Hepatocyte (in vitro differentiated cells): ENCODE measurements at regions not wholly inside any gene's neighbourhood (a gene's known extent, or its start where the extent isn't known, plus 50 kb on each side); places are given as distances from the start of the nearest gene placed in this dataset.
A peak's percentile ranks its signal among the peaks of the same experiment; 100 is the strongest.

Experiments
- DNase-seq: peaks from one replicate; pipeline ENCODE4 v3.0.0-alpha.2; 2016; ENCODE audit warnings: low spot score
- H2AFZ ChIP-seq: fragments of 200-600 bp; sonication (generic); 2 replicates; pipeline ENCODE4 v1.6.0; 2016; ENCODE audit warnings: antibody characterized with exemption, mild to moderate bottlenecking
- H3K27ac ChIP-seq: fragments of 200-600 bp; sonication (generic); 2 replicates; pipeline ENCODE4 v1.5.1; 2016; ENCODE audit warnings: mild to moderate bottlenecking
- H3K27me3 ChIP-seq: fragments of 200-600 bp; sonication (generic); 2 replicates; pipeline ENCODE4 v1.6.1; 2016
- H3K36me3 ChIP-seq: fragments of 200-600 bp; sonication (generic); replicated peaks from 2 replicates; pipeline ENCODE4 v1.5.1; 2016; ENCODE audit warnings: low read depth; ENCODE audit not compliant: insufficient read depth
- H3K4me1 ChIP-seq: fragments of 200-600 bp; sonication (generic); 2 replicates; pipeline ENCODE4 v1.5.1; 2016; ENCODE audit warnings: mild to moderate bottlenecking, moderate library complexity; ENCODE audit not compliant: insufficient read depth
- H3K4me2 ChIP-seq: fragments of 200-600 bp; sonication (generic); 2 replicates; pipeline ENCODE4 v1.6.0; 2016
- H3K4me3 ChIP-seq: fragments of 200-600 bp; sonication (generic); 2 replicates; pipeline ENCODE4 v1.5.1; 2016; ENCODE audit warnings: mild to moderate bottlenecking
- H3K79me2 ChIP-seq: fragments of 200-600 bp; sonication (generic); 2 replicates; pipeline ENCODE4 v1.6.0; 2017; ENCODE audit warnings: mild to moderate bottlenecking
- H3K9me2 ChIP-seq: fragments of 200-600 bp; sonication (generic); replicated peaks from 2 replicates; pipeline ENCODE4 v1.6.0; 2017; ENCODE audit warnings: mild to moderate bottlenecking; ENCODE audit not compliant: insufficient read depth
- H3K9me3 ChIP-seq: fragments of 200-600 bp; sonication (generic); 2 replicates; pipeline ENCODE4 v1.5.1; 2016; ENCODE audit warnings: low read depth, mild to moderate bottlenecking
- H4K20me1 ChIP-seq: fragments of 200-600 bp; sonication (generic); 2 replicates; pipeline ENCODE4 v1.6.0; 2016; ENCODE audit warnings: mild to moderate bottlenecking; ENCODE audit not compliant: insufficient read depth, poor library complexity, severe bottlenecking
- EZH2 ChIP-seq: fragments of 200-600 bp; sonication (generic); IDR thresholded peaks from 2 replicates; pipeline ENCODE4 v1.6.1; 2016; ENCODE audit warnings: antibody characterized with exemption, mild to moderate bottlenecking, borderline replicate concordance
- EZH2phosphoT487 ChIP-seq: fragments of 200-600 bp; sonication (generic); IDR thresholded peaks from one replicate; pipeline ENCODE4 v1.6.1; 2018; ENCODE audit warnings: antibody characterized with exemption, mild to moderate bottlenecking, low read depth, moderate library complexity; ENCODE audit not compliant: unreplicated experiment, severe bottlenecking
- WGBS: methylation state at CpG from one replicate; pipeline ENCODE4 v1.1.6; 2016; ENCODE audit warnings: low lambda C conversion rate; ENCODE audit errors: missing lambda C conversion rate; 5-methylcytosine and 5-hydroxymethylcytosine counted together
- TF ChIP-seq, protein P1 (sequence below): fragments of 200-600 bp; sonication (generic); IDR thresholded peaks from 2 replicates; pipeline ENCODE4 v1.5.1; 2016; ENCODE audit warnings: antibody characterized with exemption, mild to moderate bottlenecking; ENCODE audit not compliant: poor library complexity

DNA sequence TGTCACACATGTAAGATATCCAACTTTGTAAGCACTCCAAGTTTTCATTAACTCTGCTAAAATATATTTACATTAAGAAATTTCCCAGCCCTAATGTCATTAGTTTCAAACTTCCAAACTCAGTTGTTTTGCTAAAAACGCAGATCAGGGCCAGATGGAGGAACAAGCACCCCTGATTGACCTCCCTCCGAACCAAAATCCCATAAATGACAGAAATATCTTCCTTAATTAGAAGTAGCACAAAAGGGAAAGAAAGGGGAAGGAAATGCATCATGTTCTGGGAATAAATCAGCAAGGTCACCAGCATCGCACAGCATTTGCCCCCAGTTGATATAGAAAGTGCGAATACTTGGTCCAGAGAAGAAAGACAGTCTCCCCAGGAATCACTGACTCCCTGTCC, 61.4 kb upstream of the RUFY1 start:
- WGBS, result 74% methylated on average over 4 of the region's 4 CpGs
- Histone ChIP-seq H3K4me1 (peaks cover 3% of the 10 kb centered on the region), H3K27me3 (no peaks in the 10 kb centered on the region), H3K9me2 (no peaks in the 10 kb centered on the region), H3K4me3 (no peak overlapping the region), H2AFZ (no peak overlapping the region), H3K79me2 (no peaks in the 10 kb centered on the region), H3K27ac (no peak overlapping the region), H3K4me2 (peak overlapping the region; percentile 1), H3K36me3 (no peaks in the 10 kb centered on the region), H3K9me3 (no peaks in the 10 kb centered on the region), H4K20me1 (no peaks in the 10 kb centered on the region)
- TF ChIP-seq EZH2, result no peak
- no peak for TF ChIP-seq EZH2phosphoT487
- TF ChIP-seq, protein P1, sequence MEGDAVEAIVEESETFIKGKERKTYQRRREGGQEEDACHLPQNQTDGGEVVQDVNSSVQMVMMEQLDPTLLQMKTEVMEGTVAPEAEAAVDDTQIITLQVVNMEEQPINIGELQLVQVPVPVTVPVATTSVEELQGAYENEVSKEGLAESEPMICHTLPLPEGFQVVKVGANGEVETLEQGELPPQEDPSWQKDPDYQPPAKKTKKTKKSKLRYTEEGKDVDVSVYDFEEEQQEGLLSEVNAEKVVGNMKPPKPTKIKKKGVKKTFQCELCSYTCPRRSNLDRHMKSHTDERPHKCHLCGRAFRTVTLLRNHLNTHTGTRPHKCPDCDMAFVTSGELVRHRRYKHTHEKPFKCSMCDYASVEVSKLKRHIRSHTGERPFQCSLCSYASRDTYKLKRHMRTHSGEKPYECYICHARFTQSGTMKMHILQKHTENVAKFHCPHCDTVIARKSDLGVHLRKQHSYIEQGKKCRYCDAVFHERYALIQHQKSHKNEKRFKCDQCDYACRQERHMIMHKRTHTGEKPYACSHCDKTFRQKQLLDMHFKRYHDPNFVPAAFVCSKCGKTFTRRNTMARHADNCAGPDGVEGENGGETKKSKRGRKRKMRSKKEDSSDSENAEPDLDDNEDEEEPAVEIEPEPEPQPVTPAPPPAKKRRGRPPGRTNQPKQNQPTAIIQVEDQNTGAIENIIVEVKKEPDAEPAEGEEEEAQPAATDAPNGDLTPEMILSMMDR, result no peak
- no peak for DNase-seq

DNA sequence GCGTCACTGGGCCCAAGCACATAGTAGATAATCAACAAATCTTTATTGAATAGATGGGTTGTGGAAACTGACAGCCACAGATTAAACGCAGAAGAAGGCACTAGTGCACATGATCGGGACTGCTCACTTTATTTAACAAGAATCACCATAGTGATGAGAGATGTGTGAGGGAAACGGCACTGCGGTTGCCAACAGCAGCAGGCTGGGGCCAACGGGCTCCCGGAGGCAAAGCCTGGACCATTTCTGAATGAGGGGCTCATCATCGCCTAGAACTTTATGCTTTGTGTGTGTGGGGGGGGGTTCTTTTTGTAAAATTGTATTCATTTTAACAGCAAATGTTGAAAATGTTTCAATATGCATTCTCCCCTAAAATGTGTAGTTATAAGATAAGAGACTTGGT, 61.9 kb upstream of the RUFY1 start:
- Histone ChIP-seq H3K9me2 (no peaks in the 10 kb centered on the region), H3K79me2 (no peaks in the 10 kb centered on the region), H4K20me1 (no peaks in the 10 kb centered on the region), H3K4me1 (peaks cover 3% of the 10 kb centered on the region), H3K4me2 (peak overlapping the region; percentile 1), H3K4me3 (no peak overlapping the region), H2AFZ (no peak overlapping the region), H3K27ac (no peak overlapping the region), H3K27me3 (no peaks in the 10 kb centered on the region), H3K36me3 (no peaks in the 10 kb centered on the region), H3K9me3 (no peaks in the 10 kb centered on the region)
- WGBS, result 70% methylated on average over 8 of the region's 8 CpGs
- TF ChIP-seq EZH2 (no peak), EZH2phosphoT487 (no peak)
- TF ChIP-seq, protein P1, result no peak
- no peak for DNase-seq

DNA sequence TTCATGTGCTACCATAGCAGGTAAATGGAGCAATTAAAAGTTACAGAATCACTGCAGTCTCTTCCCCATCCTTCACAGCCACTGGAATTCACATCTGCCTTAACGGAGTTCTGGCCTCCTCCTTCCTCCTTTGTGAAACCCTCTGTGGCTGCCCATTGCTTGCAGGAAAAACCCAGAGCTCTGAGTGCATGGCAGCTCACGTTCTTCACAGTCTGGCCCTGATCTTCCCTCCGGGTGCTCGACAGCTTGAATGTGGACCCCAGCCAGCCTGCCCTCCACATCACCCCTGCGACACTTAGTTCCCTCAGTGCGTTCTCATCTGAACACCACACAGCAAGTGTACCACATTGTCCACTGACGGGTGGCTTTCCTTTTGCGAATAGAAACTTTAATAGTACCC, 63.2 kb upstream of the RUFY1 start:
- H3K79me2 ChIP-seq, result no peaks in the 10 kb centered on the region
- WGBS, result 85% methylated on average over 8 of the region's 8 CpGs
- H3K36me3 ChIP-seq, result no peaks in the 10 kb centered on the region
- no peak for DNase-seq
- H3K27me3 ChIP-seq, result no peaks in the 10 kb centered on the region
- H3K27ac ChIP-seq, result peak overlapping the region; percentile 83
- H3K9me3 ChIP-seq, result no peaks in the 10 kb centered on the region
- no peaks in the 10 kb centered on the region for H4K20me1 ChIP-seq
- H3K9me2 ChIP-seq, result no peaks in the 10 kb centered on the region
- no peak overlapping the region for H3K4me2 ChIP-seq
- TF ChIP-seq EZH2phosphoT487 (no peak), EZH2 (no peak)
- TF ChIP-seq, protein P1, result no peak
- H3K4me3 ChIP-seq, result no peak overlapping the region
- no peak overlapping the region for H2AFZ ChIP-seq
- H3K4me1 ChIP-seq, result peaks cover 3% of the 10 kb centered on the region

DNA sequence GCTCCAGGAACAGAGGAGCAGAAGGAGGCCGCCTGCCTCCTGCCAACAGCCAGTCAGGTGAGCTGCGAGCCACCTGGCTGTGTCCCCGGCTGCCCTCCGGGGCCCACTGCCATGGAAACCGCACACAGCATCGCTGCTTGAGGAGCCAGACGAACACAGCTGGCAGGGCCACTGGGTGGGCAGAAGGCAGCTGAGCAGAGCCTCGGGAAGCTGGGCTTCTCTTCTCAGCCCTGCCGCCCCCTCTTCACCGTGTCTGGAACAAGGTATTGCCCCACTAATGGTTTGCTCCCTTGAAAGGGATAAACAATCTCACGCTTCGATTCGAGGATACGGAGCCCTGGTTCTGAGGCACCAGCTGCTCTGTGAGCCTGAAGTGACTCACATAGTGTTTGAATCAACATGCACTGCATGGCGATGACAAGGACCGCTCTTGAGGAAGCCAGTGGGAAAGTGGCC, 63.7 kb upstream of the RUFY1 start:
- Histone ChIP-seq H3K4me3 (no peak overlapping the region), H3K27ac (peak overlapping the region; percentile 83), H3K4me1 (peaks cover 3% of the 10 kb centered on the region), H3K9me3 (no peaks in the 10 kb centered on the region), H3K79me2 (no peaks in the 10 kb centered on the region), H3K27me3 (no peaks in the 10 kb centered on the region), H2AFZ (no peak overlapping the region), H3K4me2 (peak overlapping the region; percentile 52), H3K9me2 (no peaks in the 10 kb centered on the region), H4K20me1 (no peaks in the 10 kb centered on the region), H3K36me3 (no peaks in the 10 kb centered on the region)
- no peak for TF ChIP-seq EZH2
- TF ChIP-seq, protein P1, result no peak
- TF ChIP-seq EZH2phosphoT487, result no peak
- 84% methylated on average over 16 of the region's 16 CpGs for WGBS
- DNase-seq, result peak; percentile 25
